ENCODE measurements at regions not wholly inside any gene's neighbourhood (a gene's known extent, or its start where the extent isn't known, plus 50 kb on each side); places are given as distances from the start of the nearest gene placed in this dataset.

GRCh38 chr10:62866451-62866850 is 50.3 kb upstream of the EGR2 start:
- TF ChIP-seq REST (IDR thresholded peaks at IDR 0.05; ENCODE audit: low read depth) (no peak), RAD21 (IDR thresholded peaks at IDR 0.05; ENCODE audit: low read depth) (no peak), FOXM1 (IDR thresholded peaks at IDR 0.05; ENCODE audit: borderline replicate concordance, low read depth) (no peak), TEAD4 (IDR thresholded peaks at IDR 0.05) (no peak), CEBPB (IDR thresholded peaks at IDR 0.05) (no peak), MAX (IDR thresholded peaks at IDR 0.05) (no peak), TAF1 (IDR thresholded peaks at IDR 0.05; ENCODE audit: low read depth) (no peak), EP300 (IDR thresholded peaks at IDR 0.05; ENCODE audit: borderline replicate concordance) (no peak)
